Epidermal melanocyte (primary cell): ENCODE measurements at regions not wholly inside any gene's neighbourhood (a gene's known extent, or its start where the extent isn't known, plus 50 kb on each side); places are given as distances from the start of the nearest gene placed in this dataset.

ENCODE experiments used
- DNase-seq: peaks from one replicate; pipeline ENCODE4 v3.0.0; 2011; ENCODE audit warnings: low spot score; ENCODE audit not compliant: insufficient read length

DNA sequence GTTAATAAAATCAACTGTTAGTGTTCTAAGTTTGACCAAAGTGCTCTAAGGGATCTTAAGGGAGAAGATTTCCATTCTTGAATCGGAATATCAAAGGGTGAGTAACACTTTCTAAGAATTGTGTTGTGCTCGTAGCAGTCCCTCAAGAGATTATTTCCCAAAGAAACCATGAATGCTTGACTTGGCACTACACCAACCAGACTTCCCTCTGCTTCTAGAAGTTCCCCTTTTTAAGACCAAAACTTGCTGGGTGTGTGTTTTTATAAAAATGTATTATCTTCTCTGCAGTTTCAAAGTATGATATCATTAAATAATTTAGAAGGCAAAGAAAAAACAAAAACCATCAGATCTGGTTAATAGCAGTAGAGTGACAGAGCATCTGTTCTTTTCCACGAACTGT, 522.0 kb upstream of the FAM98A start:
- DNase-seq = no peak

DNA sequence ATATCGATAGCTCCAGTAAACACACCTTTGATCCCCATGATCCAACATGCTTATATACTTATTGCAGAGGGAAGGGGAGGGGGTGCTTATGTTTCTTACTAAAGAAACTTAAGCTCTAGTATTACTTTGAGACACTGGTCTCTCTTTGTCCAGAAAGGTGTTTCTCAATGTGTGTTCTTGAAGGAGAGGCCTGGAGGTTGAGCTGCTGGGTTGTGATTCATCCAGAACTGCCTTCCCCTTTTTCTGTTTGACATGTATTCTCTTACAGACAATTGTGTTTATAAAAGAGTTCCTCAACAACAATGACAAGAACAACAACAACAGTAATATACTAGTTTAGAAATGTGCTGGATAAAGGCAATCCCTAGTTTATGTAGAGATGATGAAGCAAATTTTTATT, 516.0 kb upstream of the FAM98A start:
- DNase-seq = no peak

DNA sequence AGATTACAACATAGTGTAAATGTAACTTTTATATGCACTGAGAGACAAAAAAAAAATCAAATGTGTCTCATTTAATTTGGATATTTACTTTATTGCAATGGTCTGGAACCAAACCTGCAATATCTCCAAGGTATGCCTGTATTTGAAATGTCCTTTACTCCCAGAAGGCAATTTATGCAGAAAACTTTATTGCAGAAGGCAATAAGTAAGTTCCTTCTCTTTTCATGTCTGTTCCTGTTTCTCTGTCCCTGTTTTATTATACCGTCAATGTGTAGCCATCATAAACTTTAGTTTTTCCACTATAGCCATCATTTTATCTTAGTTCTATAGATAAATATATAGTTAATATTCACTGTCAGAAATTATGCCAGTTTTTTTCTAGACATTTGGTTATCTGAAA, 513.1 kb upstream of the FAM98A start:
- no peak for DNase-seq

DNA sequence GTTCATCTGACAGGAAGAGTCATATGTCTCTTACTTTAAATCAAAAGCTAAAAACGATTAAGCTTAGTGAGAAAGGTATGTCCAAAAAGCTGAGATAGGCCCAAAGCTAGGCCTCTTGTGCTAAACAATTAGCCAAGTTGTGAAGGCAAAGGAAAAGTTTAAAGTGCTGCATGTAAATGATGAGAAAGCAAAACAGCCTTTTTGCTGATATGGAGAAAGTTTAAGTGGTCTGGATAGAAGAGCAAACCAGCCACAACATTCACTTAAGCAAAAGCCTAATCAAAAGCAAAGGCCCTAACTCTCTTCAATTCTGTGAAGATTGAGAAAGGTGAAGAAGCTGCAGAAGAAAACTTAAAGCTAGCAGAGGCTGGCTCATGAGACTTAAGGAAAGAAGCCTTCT, 511.3 kb upstream of the FAM98A start:
- no peak for DNase-seq

DNA sequence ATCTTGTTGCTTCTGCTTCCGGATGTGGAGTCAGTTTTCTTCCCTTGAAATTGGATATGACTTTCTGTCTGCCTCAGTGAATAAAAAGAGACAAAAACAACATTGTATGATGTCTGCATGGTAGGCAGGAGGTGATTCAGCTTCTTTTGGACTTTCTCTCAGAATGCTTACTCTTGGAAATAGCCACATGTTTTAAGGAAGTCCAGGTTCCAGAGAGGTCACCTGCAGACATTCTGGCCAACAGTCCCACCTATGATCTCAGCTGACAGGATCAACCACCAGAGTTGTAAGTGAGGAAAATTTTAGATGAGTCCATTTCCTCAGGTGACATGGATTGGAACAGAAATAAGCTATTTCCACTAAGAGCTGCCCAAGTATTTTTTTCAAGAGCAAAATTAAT, 508.7 kb upstream of the FAM98A start:
- DNase-seq = no peak

DNA sequence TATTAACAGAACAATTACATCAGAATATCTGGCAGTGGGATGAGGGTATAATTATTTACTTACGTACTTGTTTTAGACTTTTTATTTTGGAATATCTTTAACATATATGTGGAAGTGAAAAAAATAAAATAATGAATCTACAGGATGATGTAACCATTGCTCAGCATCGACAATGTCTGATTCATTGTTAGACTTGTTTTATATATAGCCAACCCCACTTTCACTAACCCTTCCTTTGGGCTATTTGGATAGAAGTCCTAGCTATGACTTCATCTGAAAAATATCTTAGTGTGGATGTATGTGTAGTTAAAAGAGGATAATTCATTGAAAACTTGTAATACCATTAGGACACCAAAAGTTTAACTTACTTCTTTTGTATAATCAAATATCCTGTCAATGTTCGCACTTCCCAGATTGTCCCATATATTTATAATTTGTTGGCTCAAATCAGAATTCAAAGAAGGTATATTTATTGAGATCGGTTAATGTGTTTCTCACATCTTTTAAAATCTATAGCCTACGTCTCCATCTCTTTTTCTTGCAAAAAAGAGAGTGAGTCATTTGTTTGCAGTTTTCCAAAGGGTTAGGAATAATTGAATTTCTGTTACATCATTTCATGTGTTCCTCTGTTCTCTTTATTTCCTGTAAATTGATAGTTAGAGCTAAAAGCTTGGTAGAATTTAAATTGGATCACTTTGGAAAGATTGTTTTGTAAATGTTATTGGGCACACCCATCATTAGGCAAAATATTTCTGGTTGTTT, 506.1 kb upstream of the FAM98A start:
- no peak for DNase-seq

DNA sequence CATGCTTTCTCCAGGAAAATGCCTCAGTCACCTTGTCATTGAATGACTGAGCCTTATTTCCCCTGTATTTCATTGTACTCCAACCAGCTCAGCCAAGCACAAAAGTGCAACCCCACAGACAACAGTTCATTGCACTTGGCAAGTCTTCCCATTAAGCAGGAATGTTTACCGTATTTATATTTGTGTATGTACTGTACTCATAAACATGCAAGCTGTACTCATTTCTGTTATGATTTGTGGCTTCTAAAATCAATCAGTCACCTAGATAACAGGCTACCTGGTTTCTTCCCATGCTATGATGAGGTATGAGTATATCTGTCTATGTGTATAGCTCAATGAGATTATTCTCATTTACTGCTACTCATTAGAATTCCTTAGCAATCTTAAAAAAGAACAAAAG, 505.5 kb upstream of the FAM98A start:
- DNase-seq = no peak

DNA sequence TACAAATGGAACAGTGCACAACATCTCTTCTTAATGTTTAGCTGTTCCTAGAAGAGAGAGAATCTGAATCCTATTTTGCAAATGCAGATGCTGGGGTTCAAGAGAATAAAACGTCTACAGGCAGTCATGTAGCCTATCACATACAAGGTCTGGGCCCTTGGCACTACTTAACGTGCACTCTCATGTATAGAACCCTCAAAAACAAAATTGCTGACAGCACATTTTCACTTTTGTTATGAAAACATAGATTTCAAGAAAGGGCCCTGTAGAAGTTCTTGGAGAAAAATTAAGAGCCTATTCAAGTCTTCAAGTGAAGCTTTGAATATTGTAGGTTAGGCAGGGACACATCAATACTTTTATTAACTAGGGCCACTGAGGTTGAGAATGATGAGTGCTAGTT, 504.3 kb upstream of the FAM98A start:
- no peak for DNase-seq

DNA sequence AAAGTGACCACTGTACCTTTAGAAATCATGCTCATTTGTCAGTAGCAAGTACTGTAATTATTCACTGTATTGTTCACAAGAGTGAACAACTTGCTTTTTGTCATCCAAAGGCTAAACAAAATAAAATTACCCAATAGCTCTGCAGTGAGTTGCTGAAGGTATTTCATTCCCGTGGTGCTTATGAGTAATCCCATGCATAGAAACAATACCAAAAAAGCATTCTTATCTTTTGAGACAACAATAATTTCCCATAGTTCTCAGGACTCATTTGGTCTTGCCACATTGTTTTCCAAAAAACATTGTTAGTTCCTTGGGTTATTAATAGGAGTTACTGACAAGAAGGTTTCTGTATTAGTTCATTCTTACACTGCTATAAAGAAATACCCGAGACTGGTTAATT, 503.2 kb upstream of the FAM98A start:
- no peak for DNase-seq

DNA sequence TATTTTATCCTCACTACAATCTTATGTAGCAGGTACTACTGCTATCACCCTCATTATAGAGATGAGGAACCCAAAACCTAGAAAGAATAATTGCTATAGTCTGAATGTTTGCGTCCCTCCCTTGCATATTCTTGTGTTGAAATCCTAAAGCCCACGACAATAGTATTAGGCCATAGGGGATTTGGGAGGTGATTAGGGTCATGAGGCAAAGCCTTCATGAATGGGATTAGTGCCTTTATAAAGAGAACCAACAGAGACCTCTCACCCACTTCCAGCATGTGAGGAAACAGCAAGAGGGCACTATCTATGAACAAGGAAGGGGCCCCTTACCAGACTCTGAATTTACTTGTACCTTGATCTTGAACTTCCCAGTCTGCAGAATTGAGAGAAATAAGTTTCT, 500.3 kb upstream of the FAM98A start:
- DNase-seq = no peak

DNA sequence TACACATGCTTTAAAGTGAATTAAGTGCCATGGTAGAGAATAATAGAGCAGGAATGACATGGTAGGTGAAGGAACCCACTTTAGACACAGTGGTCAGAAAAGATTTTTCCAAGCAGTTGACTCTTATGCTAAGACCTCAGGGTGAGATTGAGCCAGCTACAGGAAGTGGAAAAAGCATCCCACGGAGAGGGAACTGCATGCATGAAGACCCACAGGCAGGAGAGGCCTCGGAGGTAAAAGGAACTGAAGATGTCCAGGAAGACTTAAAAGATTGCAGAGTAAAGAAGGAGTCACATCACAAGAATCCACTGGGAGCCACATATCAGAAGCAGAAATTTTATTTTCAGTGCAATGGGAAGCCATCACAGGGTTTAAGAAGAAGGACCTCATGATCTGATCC, 499.2 kb upstream of the FAM98A start:
- DNase-seq = no peak

DNA sequence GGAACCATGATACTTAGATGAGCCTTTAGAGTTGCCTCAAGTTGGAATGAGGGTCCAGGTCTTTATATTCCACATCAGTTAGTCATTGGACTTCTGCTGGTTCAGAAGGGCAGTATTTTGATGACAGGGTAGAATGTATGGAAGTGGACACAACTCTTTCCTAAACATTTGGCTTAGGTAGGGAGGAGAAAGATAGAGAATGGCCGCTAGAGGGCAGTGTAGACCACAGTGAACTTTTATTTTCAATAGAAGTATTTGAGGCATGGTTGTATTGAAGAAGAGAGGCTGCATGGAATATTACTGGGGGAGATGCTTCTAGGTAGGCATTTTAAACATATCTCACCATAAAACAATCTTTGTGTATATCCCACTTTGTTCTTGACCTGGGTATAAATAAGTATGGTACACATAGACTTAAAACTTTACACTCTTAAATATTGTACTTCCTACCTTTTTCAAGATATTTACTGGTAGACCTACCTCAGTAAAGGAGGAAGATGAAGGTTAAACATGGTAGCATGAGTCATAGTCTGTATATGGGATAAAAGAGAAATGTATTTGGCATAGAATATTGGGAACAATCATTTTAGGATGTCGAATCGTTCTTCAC, 497.6 kb upstream of the FAM98A start:
- DNase-seq = peak; percentile 37

DNA sequence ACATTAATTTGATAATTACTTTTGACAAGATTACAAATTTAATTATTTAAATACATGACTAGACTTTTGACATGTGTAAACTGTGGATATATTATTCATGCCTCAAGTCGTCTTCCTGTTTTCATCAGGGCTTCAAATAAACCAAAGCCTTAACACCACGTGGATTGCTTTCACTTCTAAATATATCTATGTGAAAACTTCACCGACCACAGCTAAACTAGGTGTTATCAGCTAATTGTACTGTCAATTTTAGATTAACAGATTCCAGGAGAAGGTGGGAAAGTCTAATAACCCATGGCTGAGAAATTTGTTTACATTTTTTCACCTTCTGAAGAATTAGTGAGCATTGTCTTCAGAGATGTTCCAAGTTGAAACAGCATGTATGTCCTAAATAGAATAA, 494.7 kb upstream of the FAM98A start:
- no peak for DNase-seq

DNA sequence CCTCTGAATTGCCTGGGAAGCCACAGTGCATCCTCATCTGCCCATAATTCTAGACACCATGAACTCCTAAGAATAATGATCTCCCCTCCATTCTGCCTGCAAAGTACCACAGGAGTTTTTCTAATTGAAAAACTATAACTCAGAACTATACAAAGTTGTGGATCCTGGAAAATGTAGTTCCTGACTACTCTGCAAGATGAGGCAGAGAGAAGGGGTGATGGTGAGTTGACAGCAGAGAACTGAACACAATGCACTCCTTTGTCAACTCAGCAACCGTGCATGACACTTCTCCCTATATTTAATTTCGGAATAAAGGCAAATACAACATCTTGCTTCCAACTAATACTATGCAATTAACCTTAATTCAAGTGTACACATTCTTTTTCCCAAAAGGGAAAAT, 471.1 kb upstream of the FAM98A start:
- DNase-seq = no peak

DNA sequence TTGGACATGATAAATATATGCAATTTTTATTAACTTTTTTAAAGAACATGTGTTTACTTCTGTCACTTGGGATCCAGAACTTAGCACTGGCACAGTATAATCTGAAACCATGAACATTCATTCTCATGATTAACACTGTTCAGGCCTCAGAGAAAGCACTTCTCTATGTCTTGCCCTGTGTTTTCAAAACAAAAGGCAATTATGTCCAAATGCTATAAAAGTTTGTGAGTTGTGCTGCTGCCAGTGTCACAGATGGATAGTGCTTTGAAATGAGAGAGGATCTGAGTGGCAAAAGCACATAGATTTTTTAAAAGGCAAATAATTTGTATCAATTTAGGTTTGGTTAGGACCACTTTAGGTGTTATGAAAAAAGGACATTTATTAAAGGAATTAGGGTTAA, 470.5 kb upstream of the FAM98A start:
- DNase-seq = no peak

DNA sequence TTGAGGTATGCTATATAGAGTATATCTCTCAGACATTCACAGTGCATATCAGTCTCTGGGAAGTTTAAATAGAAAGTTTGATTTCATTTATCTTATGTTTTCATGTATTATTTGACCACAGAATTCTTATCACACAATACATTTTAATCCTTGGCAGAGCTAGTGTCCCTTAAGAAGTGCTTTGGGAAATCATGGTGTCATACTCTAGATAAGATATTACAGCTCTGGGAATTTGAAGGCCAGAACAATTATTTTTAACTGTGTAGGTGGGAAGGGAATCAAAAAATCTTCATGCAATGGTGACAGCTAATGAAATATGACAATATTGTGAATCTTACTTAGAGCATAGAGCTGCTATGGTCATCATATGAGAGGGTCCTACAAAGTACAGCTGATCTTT, 451.3 kb upstream of the FAM98A start:
- no peak for DNase-seq

DNA sequence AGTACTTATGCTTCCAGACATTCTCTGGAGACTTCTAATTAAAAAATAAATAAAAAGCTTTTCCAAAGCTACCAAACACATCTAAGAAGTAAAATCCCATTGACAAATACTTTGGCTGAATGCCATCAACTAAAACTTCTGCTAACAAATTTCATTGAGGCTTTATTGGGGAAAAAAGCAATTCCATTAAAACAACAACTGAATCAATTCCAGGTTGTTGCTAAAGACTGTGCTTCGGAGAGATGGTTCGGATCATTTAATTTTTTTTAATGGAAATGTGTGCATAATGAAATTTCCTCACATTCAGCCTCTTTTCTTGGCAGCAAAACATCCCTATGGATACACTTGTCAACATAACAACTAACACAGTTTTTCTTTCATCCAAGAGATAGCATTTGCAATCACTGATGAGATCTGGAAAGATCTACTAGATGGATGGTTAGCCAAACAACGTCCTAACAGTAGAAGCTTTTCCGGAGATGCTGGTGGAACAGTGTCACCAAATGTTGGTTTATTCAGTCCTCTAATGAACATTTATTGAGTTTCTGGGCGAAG, 446.1 kb upstream of the FAM98A start:
- DNase-seq = no peak

DNA sequence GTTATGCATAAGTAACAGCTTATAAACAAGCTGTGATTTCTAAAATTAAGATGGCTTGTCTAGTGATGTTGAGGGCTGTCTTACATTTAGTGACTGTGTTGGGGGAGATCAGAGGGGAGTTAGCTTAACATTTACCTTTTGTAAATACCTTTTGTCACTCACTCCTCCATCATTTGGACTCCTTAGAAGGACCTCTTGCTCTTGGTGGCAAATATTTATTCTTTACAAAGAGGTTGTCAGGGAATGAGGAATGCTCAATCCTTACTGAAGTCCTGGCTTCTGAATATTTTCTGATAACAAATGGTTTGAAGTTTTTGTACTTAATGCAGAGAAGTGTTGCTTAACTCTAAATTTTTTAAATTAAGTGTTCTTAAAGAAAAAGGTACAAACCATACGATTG, 438.8 kb upstream of the FAM98A start:
- no peak for DNase-seq

DNA sequence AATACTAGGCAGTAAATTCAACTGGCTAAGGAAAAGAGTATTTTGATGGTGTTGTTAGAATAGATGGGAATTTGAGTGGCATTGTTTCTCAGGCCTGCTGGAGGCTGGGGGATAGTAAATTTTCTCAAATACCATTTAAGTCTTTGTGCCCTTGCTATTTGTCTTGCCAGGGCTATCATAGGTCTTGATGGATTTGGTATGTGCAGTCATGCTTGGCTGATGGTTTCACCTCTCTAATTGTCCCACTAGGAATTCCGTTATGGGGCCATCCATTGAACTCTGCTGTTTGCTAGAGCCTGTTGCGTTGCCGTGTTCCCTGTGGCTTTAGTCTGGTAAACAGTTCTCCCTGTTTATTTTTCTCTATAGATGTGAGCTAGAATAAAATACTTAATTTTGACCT, 438.1 kb upstream of the FAM98A start:
- no peak for DNase-seq

DNA sequence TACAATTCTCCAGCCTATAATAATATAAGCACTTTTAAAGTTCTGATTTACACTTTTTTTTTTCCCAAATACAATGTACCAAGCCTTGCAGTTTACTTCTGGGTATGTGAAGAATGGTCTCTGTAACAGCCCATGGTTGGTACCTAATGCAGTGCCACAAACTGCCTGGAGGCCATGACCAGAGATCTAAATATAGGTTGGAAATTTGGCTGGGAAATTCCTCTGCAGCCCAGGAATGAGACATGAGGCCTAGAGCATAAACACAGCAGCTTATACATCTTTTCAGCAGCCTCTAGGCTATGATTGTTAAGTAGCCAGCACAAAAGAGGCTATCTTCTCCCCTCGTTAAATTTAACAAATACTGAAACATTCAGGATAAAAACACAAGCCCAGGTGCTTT, 432.0 kb upstream of the FAM98A start:
- DNase-seq = no peak

DNA sequence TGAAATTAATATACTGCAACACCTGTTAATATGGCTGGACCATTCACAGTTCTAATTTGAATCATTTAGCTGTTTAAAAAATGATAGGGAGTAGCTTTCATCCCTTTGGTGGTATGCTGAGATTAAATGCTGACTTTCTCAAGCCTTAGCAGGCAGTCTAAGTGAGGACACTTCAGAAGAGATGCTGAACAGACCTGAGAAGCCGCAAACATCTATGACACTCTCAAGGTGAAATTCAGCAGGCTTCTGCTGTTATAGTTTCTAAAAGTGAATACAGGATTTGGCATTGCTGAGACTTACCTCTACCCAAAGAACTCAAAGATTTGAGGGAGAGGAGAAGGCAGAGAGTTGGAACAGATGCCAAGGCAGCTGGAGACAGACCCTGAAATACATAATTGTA, 431.2 kb upstream of the FAM98A start:
- DNase-seq = no peak

DNA sequence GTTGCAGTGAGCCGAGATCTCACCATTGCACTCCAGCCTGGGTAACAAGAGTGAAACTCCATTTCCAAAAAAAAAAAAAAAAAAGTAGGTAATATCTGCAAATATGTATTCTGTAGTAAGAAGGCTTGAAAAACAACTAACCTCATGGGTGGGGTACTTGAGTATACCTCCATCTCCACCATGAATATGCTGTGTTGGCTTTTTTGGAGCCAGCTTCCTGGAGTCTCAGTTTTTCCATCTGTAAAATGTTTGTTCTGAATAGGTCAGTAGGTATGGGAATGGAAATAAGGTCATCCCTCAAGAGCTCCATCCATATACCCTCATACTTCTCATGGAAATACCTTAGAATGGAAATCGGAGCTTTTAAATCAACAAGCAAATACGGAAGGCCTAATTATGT, 430.0 kb upstream of the FAM98A start:
- DNase-seq = no peak

DNA sequence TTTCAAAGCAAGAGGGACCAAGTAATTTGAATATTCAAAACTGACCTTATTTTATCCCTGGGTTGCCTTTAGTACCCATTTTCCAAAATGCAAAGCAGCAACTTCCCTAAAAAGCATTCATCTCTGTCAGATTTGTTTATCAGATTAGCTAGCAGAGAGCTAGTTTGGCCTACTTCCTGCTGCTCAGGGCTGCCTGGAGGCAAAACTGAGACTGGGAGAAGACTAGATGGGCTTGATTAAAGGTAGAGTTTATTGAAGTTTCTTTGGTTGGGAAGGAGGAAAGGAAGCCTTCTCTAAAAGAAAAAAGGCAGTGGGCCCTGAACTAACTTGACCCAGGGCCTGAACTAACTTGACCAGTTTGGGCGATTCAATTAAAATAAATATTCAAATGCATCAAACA, 426.1 kb upstream of the FAM98A start:
- no peak for DNase-seq
